ENCODE measurements at regions not wholly inside any gene's neighbourhood (a gene's known extent, or its start where the extent isn't known, plus 50 kb on each side); places are given as distances from the start of the nearest gene placed in this dataset.

DNA sequence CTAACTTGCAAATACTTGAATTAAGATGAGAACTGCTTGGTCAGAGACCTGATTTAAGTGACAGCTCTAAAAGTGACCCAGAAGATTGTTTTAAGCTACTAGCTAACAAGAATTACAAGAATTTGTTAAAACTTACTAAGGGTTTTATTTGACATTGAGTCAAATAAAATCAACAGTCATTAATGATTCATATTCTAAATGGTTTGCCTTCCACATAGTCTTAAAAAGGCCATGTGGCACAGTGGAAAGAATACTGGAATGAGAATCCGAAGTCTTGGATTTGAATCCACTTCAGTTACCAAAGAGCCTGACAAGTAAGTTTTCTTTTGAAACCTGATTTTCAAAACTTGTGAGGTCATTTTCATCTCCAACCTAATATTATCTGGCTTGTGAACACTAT, 489.3 kb downstream of the ADCYAP1 start (continued):
- TF ChIP-seq, protein P1, sequence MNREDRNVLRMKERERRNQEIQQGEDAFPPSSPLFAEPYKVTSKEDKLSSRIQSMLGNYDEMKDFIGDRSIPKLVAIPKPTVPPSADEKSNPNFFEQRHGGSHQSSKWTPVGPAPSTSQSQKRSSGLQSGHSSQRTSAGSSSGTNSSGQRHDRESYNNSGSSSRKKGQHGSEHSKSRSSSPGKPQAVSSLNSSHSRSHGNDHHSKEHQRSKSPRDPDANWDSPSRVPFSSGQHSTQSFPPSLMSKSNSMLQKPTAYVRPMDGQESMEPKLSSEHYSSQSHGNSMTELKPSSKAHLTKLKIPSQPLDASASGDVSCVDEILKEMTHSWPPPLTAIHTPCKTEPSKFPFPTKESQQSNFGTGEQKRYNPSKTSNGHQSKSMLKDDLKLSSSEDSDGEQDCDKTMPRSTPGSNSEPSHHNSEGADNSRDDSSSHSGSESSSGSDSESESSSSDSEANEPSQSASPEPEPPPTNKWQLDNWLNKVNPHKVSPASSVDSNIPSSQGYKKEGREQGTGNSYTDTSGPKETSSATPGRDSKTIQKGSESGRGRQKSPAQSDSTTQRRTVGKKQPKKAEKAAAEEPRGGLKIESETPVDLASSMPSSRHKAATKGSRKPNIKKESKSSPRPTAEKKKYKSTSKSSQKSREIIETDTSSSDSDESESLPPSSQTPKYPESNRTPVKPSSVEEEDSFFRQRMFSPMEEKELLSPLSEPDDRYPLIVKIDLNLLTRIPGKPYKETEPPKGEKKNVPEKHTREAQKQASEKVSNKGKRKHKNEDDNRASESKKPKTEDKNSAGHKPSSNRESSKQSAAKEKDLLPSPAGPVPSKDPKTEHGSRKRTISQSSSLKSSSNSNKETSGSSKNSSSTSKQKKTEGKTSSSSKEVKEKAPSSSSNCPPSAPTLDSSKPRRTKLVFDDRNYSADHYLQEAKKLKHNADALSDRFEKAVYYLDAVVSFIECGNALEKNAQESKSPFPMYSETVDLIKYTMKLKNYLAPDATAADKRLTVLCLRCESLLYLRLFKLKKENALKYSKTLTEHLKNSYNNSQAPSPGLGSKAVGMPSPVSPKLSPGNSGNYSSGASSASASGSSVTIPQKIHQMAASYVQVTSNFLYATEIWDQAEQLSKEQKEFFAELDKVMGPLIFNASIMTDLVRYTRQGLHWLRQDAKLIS (CRISPR knock-in tag; IDR thresholded peaks at IDR 0.05; ENCODE audit: borderline replicate concordance), result no peak
- no peak for TF ChIP-seq NFE2L1 (CRISPR knock-in tag; IDR thresholded peaks at IDR 0.05)
- TF ChIP-seq, protein P2, sequence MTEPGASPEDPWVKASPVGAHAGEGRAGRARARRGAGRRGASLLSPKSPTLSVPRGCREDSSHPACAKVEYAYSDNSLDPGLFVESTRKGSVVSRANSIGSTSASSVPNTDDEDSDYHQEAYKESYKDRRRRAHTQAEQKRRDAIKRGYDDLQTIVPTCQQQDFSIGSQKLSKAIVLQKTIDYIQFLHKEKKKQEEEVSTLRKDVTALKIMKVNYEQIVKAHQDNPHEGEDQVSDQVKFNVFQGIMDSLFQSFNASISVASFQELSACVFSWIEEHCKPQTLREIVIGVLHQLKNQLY (CRISPR knock-in tag; IDR thresholded peaks at IDR 0.05), result no peak
- TF ChIP-seq EMX1 (CRISPR knock-in tag; IDR thresholded peaks at IDR 0.05), result no peak
- TF ChIP-seq, protein P3, sequence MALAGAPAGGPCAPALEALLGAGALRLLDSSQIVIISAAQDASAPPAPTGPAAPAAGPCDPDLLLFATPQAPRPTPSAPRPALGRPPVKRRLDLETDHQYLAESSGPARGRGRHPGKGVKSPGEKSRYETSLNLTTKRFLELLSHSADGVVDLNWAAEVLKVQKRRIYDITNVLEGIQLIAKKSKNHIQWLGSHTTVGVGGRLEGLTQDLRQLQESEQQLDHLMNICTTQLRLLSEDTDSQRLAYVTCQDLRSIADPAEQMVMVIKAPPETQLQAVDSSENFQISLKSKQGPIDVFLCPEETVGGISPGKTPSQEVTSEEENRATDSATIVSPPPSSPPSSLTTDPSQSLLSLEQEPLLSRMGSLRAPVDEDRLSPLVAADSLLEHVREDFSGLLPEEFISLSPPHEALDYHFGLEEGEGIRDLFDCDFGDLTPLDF (CRISPR knock-in tag; IDR thresholded peaks at IDR 0.05), result no peak
- no peak for TF ChIP-seq ZNF317 (CRISPR knock-in tag; IDR thresholded peaks at IDR 0.05; ENCODE audit: borderline replicate concordance, low read depth)
- no peak for TF ChIP-seq ZNF423 (CRISPR knock-in tag; IDR thresholded peaks at IDR 0.05)

DNA sequence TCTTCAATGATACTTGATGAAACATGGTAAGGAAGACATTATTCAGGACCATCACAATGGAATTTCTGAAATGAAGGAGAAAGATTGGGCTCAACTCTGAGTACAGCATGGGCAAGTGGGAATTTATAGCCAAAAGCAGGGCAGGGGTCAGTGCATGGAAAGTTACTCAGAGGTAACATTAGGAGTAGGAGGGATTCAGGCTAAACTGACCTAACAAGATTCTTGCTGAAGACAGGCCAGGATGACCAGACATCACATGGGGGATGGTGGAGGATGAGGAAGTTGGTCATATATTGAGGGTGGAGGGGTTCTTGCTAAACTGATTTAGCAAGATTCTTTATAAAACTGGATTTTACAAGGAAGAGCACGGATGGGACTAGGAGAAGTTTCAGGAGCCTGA, 489.8 kb downstream of the ADCYAP1 start:
- peaks cover 6% of the 10 kb centered on the region; the same call in 1 of the 2 replicates for H3K9me3 Mint-ChIP-seq
- ChIA-PET POLR2A (no interaction called here), CTCF (no interaction called here)
- H3K4me1 Mint-ChIP-seq, result no peaks in the 10 kb centered on the region
- H3K27me3 Mint-ChIP-seq (ENCODE audit: low read depth), result no peaks in the 10 kb centered on the region; the same call in 1 of the 2 replicates
- DNase-seq (ENCODE audit: low spot score) (no peak), ATAC-seq (no peak)
- no peaks in the 10 kb centered on the region for H3K36me3 Mint-ChIP-seq
- TF ChIP-seq TP53 (CRISPR knock-in tag; IDR thresholded peaks at IDR 0.05) (no peak), ZNF423 (CRISPR knock-in tag; IDR thresholded peaks at IDR 0.05) (no peak)
- H3K4me3 Mint-ChIP-seq, result no peak overlapping the region
- H3K27ac Mint-ChIP-seq, result no peak overlapping the region

DNA sequence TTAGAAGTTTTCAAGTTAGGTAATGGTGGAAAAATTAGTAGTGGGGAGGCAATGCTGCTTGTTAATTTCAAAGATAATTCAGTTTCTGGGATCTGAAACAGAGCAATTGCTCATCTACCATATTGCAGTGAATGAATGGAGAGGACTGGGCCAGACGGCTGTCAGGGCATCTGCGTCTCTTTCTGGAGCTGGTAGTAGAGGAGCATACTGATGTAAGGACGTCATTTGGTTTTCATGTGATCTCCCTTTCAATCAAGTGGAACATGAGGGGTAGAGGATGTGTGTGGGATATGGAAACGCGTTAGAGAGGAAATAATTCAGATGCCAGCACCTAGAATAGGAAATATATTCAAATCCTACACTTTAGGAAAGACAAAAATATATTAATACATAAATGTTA, 490.3 kb downstream of the ADCYAP1 start:
- no peak overlapping the region for H3K27ac Mint-ChIP-seq
- TF ChIP-seq, protein P1 (CRISPR knock-in tag; IDR thresholded peaks at IDR 0.05; ENCODE audit: borderline replicate concordance), result no peak
- TF ChIP-seq CREM (CRISPR knock-in tag; IDR thresholded peaks at IDR 0.05), result no peak
- TF ChIP-seq, protein P4, sequence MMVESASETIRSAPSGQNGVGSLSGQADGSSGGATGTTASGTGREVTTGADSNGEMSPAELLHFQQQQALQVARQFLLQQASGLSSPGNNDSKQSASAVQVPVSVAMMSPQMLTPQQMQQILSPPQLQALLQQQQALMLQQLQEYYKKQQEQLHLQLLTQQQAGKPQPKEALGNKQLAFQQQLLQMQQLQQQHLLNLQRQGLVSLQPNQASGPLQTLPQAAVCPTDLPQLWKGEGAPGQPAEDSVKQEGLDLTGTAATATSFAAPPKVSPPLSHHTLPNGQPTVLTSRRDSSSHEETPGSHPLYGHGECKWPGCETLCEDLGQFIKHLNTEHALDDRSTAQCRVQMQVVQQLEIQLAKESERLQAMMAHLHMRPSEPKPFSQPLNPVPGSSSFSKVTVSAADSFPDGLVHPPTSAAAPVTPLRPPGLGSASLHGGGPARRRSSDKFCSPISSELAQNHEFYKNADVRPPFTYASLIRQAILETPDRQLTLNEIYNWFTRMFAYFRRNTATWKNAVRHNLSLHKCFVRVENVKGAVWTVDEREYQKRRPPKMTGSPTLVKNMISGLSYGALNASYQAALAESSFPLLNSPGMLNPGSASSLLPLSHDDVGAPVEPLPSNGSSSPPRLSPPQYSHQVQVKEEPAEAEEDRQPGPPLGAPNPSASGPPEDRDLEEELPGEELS (CRISPR knock-in tag; IDR thresholded peaks at IDR 0.05), result no peak
- TF ChIP-seq, protein P5, sequence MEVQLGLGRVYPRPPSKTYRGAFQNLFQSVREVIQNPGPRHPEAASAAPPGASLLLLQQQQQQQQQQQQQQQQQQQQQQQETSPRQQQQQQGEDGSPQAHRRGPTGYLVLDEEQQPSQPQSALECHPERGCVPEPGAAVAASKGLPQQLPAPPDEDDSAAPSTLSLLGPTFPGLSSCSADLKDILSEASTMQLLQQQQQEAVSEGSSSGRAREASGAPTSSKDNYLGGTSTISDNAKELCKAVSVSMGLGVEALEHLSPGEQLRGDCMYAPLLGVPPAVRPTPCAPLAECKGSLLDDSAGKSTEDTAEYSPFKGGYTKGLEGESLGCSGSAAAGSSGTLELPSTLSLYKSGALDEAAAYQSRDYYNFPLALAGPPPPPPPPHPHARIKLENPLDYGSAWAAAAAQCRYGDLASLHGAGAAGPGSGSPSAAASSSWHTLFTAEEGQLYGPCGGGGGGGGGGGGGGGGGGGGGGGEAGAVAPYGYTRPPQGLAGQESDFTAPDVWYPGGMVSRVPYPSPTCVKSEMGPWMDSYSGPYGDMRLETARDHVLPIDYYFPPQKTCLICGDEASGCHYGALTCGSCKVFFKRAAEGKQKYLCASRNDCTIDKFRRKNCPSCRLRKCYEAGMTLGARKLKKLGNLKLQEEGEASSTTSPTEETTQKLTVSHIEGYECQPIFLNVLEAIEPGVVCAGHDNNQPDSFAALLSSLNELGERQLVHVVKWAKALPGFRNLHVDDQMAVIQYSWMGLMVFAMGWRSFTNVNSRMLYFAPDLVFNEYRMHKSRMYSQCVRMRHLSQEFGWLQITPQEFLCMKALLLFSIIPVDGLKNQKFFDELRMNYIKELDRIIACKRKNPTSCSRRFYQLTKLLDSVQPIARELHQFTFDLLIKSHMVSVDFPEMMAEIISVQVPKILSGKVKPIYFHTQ (CRISPR knock-in tag; IDR thresholded peaks at IDR 0.05), result no peak
- TF ChIP-seq, protein P6, sequence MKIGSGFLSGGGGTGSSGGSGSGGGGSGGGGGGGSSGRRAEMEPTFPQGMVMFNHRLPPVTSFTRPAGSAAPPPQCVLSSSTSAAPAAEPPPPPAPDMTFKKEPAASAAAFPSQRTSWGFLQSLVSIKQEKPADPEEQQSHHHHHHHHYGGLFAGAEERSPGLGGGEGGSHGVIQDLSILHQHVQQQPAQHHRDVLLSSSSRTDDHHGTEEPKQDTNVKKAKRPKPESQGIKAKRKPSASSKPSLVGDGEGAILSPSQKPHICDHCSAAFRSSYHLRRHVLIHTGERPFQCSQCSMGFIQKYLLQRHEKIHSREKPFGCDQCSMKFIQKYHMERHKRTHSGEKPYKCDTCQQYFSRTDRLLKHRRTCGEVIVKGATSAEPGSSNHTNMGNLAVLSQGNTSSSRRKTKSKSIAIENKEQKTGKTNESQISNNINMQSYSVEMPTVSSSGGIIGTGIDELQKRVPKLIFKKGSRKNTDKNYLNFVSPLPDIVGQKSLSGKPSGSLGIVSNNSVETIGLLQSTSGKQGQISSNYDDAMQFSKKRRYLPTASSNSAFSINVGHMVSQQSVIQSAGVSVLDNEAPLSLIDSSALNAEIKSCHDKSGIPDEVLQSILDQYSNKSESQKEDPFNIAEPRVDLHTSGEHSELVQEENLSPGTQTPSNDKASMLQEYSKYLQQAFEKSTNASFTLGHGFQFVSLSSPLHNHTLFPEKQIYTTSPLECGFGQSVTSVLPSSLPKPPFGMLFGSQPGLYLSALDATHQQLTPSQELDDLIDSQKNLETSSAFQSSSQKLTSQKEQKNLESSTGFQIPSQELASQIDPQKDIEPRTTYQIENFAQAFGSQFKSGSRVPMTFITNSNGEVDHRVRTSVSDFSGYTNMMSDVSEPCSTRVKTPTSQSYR (CRISPR knock-in tag; IDR thresholded peaks at IDR 0.05), result no peak
- TF ChIP-seq, protein P7, sequence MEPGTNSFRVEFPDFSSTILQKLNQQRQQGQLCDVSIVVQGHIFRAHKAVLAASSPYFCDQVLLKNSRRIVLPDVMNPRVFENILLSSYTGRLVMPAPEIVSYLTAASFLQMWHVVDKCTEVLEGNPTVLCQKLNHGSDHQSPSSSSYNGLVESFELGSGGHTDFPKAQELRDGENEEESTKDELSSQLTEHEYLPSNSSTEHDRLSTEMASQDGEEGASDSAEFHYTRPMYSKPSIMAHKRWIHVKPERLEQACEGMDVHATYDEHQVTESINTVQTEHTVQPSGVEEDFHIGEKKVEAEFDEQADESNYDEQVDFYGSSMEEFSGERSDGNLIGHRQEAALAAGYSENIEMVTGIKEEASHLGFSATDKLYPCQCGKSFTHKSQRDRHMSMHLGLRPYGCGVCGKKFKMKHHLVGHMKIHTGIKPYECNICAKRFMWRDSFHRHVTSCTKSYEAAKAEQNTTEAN (CRISPR knock-in tag; IDR thresholded peaks at IDR 0.05), result no peak

More for the DNA sequence above, 490.3 kb downstream of the ADCYAP1 start:
- no peak for ATAC-seq
- H3K4me3 Mint-ChIP-seq, result no peak overlapping the region
- CTCF ChIA-PET, result no interaction called here
- POLR2A ChIA-PET, result no interaction called here
- DNase-seq (ENCODE audit: low spot score), result no peak
- peaks cover under 1% of the 10 kb centered on the region; the same call in 1 of the 2 replicates for H3K9me3 Mint-ChIP-seq
- H3K36me3 Mint-ChIP-seq, result no peaks in the 10 kb centered on the region
- H3K4me1 Mint-ChIP-seq, result no peaks in the 10 kb centered on the region
- no peaks in the 10 kb centered on the region; the same call in 1 of the 2 replicates for H3K27me3 Mint-ChIP-seq (ENCODE audit: low read depth)

Measured in WTC11 (cell line).